ENCODE measurements at regions not wholly inside any gene's neighbourhood (a gene's known extent, or its start where the extent isn't known, plus 50 kb on each side); places are given as distances from the start of the nearest gene placed in this dataset.
"Not testable (repeated sequence)": the region's sequence is repeated elsewhere in the genome, so short reads cannot be mapped to it uniquely, and the experiment has no call there.

DNA sequence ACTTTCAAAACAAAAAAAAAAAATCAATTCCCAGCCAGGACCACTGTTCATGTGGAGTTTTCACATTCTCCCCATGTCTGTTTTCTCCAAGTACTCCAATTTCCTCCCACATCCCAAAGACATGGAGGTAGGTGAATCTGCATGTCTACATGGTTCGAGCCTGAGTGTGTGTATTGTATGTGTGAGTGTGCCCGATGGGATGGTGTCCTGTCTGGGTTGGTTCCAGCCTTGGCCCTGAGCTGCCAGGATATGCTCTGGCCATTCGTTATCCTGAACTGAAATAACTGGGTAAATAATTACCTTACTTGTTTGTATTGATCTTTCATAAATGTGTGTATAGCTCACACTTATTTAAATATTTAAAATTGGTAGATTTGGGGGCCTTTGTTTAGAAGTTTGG is 452.3 kb upstream of the RORB start:
- Mint-ChIP-seq H3K4me3 (no peak overlapping the region), H3K27me3 (no peaks in the 10 kb centered on the region), H3K4me1 (no peaks in the 10 kb centered on the region), H3K27ac (no peak overlapping the region), H3K36me3 (no peaks in the 10 kb centered on the region), H3K9me3 (peaks cover 0 to 9% (median 4%) of the 10 kb centered on the region in 5 donors)
- CTCF ChIA-PET = no interaction called here
- Histone ChIP-seq H3K27me3 (ENCODE audit: insufficient read depth, low read length, poor library complexity, severe bottlenecking) (no peaks in the 10 kb centered on the region), H3K4me1 (ENCODE audit: insufficient read depth, low read length) (no peaks in the 10 kb centered on the region), H3K9me3 (ENCODE audit: low read length) (no peaks in the 10 kb centered on the region), H3K36me3 (ENCODE audit: insufficient read depth, low read length) (no peaks in the 10 kb centered on the region), H3K27ac (ENCODE audit: low read depth, low read length) (no peak overlapping the region), H3K4me3 (ENCODE audit: low read length) (no peak overlapping the region)
- no peak for DNase-seq
- POLR2A ChIA-PET = no interaction called here

DNA sequence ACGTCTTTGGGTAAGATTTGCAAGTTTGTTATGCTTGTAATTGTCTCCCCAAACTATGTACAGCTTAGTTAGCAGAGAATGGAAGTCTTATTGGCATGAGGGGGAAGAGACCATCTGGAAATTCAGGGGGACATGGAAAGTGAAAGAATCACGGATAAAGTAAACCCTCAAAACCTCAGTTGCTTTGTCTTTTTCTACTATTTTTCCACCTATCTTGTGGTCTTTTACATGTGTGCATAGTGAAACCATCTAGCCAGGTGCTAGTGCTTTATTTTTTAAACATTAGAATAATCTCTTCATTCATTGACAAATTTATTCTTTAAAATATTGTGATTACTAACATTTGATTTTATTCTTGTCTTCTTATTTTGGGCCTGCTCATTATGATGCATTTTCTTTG is 441.1 kb upstream of the RORB start:
- H3K4me3 ChIP-seq (ENCODE audit: low read length) = no peak overlapping the region
- Mint-ChIP-seq H3K36me3 (peaks cover 0 to 5% (median 0%) of the 10 kb centered on the region in 3 donors), H3K9me3 (peaks cover 2 to 6% (median 3%) of the 10 kb centered on the region in 5 donors), H3K27ac (no peak overlapping the region), H3K4me1 (no peaks in the 10 kb centered on the region), H3K4me3 (no peak overlapping the region), H3K27me3 (no peaks in the 10 kb centered on the region)
- no peaks in the 10 kb centered on the region for H3K9me3 ChIP-seq (ENCODE audit: low read length)
- DNase-seq = no peak
- no peaks in the 10 kb centered on the region for H3K27me3 ChIP-seq (ENCODE audit: insufficient read depth, low read length, poor library complexity, severe bottlenecking)
- no peaks in the 10 kb centered on the region for H3K36me3 ChIP-seq (ENCODE audit: insufficient read depth, low read length)
- no peaks in the 10 kb centered on the region for H3K4me1 ChIP-seq (ENCODE audit: insufficient read depth, low read length)
- POLR2A ChIA-PET = no interaction called here
- no peak overlapping the region for H3K27ac ChIP-seq (ENCODE audit: low read depth, low read length)
- CTCF ChIA-PET = no interaction called here

DNA sequence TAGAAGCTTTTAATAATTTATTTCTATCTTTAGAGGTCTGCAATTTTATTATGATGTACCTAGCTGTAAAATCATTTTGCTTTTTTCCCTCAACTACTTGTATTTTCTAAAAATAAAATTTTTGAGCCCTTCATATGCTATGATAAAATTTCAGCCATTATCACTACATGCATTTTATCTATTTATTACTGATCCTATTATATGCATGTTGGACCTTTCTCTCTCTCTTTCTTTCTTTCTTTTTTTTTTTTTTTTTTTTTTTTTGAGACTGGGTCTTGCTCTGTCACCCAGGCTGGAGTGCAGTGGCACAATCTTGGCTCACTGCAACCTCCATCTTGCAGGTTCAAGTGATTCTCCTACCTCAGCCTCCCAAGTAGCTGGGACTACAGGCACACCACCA is 440.1 kb upstream of the RORB start:
- H3K27me3 ChIP-seq (ENCODE audit: insufficient read depth, low read length, poor library complexity, severe bottlenecking); DNase-seq; H3K36me3 Mint-ChIP-seq; H3K36me3 ChIP-seq (ENCODE audit: insufficient read depth, low read length); POLR2A ChIA-PET; H3K27ac Mint-ChIP-seq; H3K4me1 Mint-ChIP-seq; H3K4me1 ChIP-seq (ENCODE audit: insufficient read depth, low read length); H3K4me3 ChIP-seq (ENCODE audit: low read length); H3K27ac ChIP-seq (ENCODE audit: low read depth, low read length); H3K9me3 ChIP-seq (ENCODE audit: low read length); H3K9me3 Mint-ChIP-seq; H3K4me3 Mint-ChIP-seq; H3K27me3 Mint-ChIP-seq; CTCF ChIA-PET: not testable (repeated sequence)

DNA sequence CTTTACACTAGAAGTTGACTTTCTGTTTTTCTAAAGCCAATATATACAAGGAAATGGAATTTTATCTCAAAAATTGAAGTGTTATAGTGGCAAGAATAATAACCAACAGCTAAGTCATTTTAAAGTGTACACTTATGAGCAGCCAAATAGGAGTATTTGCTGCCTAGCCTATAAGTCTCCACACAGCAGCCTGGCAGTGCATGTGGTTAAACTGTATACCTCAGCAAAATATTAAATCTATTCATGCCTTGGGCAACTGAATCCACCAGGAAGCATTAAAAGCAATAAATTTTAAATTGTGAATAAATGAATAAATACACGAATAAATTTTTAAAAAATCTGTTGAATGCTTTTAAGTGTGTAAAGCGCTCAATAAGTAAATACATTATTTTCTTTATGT is 432.4 kb upstream of the RORB start:
- ChIA-PET CTCF (no interaction called here), POLR2A (no interaction called here)
- H3K4me3 ChIP-seq (ENCODE audit: low read length) = no peak overlapping the region
- peaks cover 0 to 3% (median 2%) of the 10 kb centered on the region in 5 donors for H3K9me3 Mint-ChIP-seq
- H3K4me1 ChIP-seq (ENCODE audit: insufficient read depth, low read length) = no peaks in the 10 kb centered on the region
- no peaks in the 10 kb centered on the region for H3K9me3 ChIP-seq (ENCODE audit: low read length)
- no peaks in the 10 kb centered on the region for H3K36me3 ChIP-seq (ENCODE audit: insufficient read depth, low read length)
- no peak overlapping the region for H3K4me3 Mint-ChIP-seq
- no peak overlapping the region for H3K27ac ChIP-seq (ENCODE audit: low read depth, low read length)
- DNase-seq = no peak
- no peaks in the 10 kb centered on the region for H3K36me3 Mint-ChIP-seq
- no peaks in the 10 kb centered on the region for H3K4me1 Mint-ChIP-seq
- H3K27ac Mint-ChIP-seq = no peak overlapping the region
- H3K27me3 Mint-ChIP-seq = peaks cover 0 to 1% of the 10 kb centered on the region in 2 donors
- no peaks in the 10 kb centered on the region for H3K27me3 ChIP-seq (ENCODE audit: insufficient read depth, low read length, poor library complexity, severe bottlenecking)

DNA sequence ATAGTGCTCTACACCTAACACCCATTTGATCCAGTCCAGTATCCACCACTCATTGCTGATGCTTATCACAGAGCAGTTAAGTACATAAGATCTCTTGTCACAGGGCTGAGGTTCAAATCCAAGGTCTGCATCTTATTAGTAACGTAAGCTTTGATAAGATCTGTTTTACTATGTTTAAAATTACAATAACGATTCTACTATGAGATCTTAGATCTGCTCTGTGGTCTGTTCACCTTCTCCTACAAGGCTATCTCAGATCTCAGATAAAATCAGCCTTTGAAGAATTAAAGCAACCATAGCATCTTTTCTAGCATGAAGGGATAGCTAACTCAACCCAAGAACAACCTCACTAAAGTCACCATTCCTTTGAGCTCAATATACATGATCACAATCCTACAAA is 431.0 kb upstream of the RORB start:
- no peak overlapping the region for H3K4me3 Mint-ChIP-seq
- Histone ChIP-seq H3K27me3 (ENCODE audit: insufficient read depth, low read length, poor library complexity, severe bottlenecking) (no peaks in the 10 kb centered on the region), H3K9me3 (ENCODE audit: low read length) (no peaks in the 10 kb centered on the region), H3K4me1 (ENCODE audit: insufficient read depth, low read length) (no peaks in the 10 kb centered on the region), H3K4me3 (ENCODE audit: low read length) (no peak overlapping the region), H3K36me3 (ENCODE audit: insufficient read depth, low read length) (no peaks in the 10 kb centered on the region), H3K27ac (ENCODE audit: low read depth, low read length) (no peak overlapping the region)
- H3K36me3 Mint-ChIP-seq = no peaks in the 10 kb centered on the region
- ChIA-PET CTCF (no interaction called here), POLR2A (no interaction called here)
- peaks cover 0 to 3% (median 2%) of the 10 kb centered on the region in 5 donors for H3K9me3 Mint-ChIP-seq
- no peak overlapping the region for H3K27ac Mint-ChIP-seq
- DNase-seq = no peak
- H3K4me1 Mint-ChIP-seq = no peaks in the 10 kb centered on the region
- H3K27me3 Mint-ChIP-seq = peaks cover 0 to 1% of the 10 kb centered on the region in 2 donors

DNA sequence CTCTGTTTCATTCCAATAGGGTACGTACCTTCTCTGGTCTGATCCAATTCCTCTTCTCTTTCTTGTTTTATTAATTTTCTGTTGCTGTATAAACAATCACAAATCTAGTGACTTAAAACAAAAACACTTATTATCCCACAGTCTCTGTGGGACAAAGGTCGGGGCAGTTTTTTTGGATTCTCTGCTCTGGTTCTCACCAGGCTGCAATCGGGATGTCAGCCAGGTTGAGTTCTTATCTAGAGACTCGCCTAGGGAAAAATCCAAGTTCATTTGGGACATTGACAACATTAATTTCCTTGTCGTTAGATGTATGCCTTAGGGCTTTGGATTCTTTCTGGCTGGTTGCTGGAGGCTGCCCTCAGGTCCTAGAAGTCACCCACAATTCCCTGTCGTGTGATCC is 430.5 kb upstream of the RORB start:
- Mint-ChIP-seq H3K4me1 (no peaks in the 10 kb centered on the region), H3K4me3 (no peak overlapping the region), H3K27me3 (peaks cover 0 to 1% of the 10 kb centered on the region in 2 donors), H3K27ac (no peak overlapping the region), H3K36me3 (peaks cover 0 to 2% (median 0%) of the 10 kb centered on the region in 3 donors), H3K9me3 (peaks cover 0 to 7% (median 3%) of the 10 kb centered on the region in 5 donors)
- H3K9me3 ChIP-seq (ENCODE audit: low read length) = no peaks in the 10 kb centered on the region
- POLR2A ChIA-PET = no interaction called here
- H3K4me3 ChIP-seq (ENCODE audit: low read length) = no peak overlapping the region
- no peaks in the 10 kb centered on the region for H3K4me1 ChIP-seq (ENCODE audit: insufficient read depth, low read length)
- no peaks in the 10 kb centered on the region for H3K36me3 ChIP-seq (ENCODE audit: insufficient read depth, low read length)
- H3K27me3 ChIP-seq (ENCODE audit: insufficient read depth, low read length, poor library complexity, severe bottlenecking) = no peaks in the 10 kb centered on the region
- H3K27ac ChIP-seq (ENCODE audit: low read depth, low read length) = no peak overlapping the region
- DNase-seq = no peak
- CTCF ChIA-PET = no interaction called here

DNA sequence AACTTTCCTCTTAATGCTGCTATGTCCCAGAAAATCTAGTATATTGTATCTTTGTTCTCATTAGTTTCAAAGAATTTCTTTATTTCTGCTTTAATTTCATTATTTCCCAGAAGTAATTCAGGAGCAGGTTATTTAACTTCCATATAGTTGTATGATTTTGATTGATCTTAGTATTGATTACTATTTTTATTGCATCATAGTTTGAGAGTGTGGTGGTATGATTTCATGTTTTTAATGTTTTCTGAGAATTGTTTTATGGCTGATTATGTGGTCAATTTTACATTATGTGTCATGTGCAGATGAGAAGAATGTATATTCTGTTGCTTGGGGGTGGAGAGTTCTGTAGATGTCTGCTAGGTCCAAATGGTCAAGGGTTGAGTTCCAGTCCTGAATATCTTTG is 425.6 kb upstream of the RORB start:
- Histone ChIP-seq H3K9me3 (ENCODE audit: low read length) (no peaks in the 10 kb centered on the region), H3K4me1 (ENCODE audit: insufficient read depth, low read length) (no peaks in the 10 kb centered on the region), H3K36me3 (ENCODE audit: insufficient read depth, low read length) (no peaks in the 10 kb centered on the region), H3K27me3 (ENCODE audit: insufficient read depth, low read length, poor library complexity, severe bottlenecking) (no peaks in the 10 kb centered on the region), H3K27ac (ENCODE audit: low read depth, low read length) (no peak overlapping the region), H3K4me3 (ENCODE audit: low read length) (no peak overlapping the region)
- ChIA-PET CTCF (no interaction called here), POLR2A (no interaction called here)
- Mint-ChIP-seq H3K4me3 (no peak overlapping the region), H3K27ac (peak overlapping the region in 1 of 8 donors; percentile 8), H3K36me3 (peaks cover 0 to 8% (median 0%) of the 10 kb centered on the region in 3 donors), H3K9me3 (peaks cover 0 to 28% (median 5%) of the 10 kb centered on the region in 5 donors), H3K27me3 (no peaks in the 10 kb centered on the region), H3K4me1 (no peaks in the 10 kb centered on the region)
- DNase-seq = no peak

DNA sequence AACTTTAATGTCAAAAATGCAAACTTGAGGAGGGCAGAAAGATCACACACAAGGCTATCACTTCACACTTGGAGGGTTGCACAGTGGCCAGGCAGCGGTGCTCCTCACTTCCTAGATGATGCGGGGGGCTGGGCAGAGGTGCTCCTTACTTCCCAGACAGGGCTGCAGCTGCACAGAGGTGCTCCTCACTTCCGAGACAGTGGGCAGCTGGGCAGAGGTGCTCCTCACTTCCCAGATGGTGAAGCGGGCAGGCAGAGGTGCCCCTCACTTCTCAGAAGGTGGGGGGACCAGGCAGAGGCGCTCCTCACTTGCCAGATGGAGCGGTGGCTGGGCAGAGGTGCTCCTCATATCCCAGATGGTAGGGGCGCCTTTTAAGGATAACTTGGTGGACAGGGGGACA is 423.2 kb upstream of the RORB start:
- DNase-seq = no peak
- Histone ChIP-seq H3K9me3 (ENCODE audit: low read length) (no peaks in the 10 kb centered on the region), H3K27ac (ENCODE audit: low read depth, low read length) (no peak overlapping the region), H3K36me3 (ENCODE audit: insufficient read depth, low read length) (no peaks in the 10 kb centered on the region), H3K4me3 (ENCODE audit: low read length) (no peak overlapping the region), H3K4me1 (ENCODE audit: insufficient read depth, low read length) (no peaks in the 10 kb centered on the region), H3K27me3 (ENCODE audit: insufficient read depth, low read length, poor library complexity, severe bottlenecking) (no peaks in the 10 kb centered on the region)
- Mint-ChIP-seq H3K27me3 (no peaks in the 10 kb centered on the region), H3K27ac (no peak overlapping the region), H3K9me3 (peaks cover 2 to 28% (median 6%) of the 10 kb centered on the region in 5 donors), H3K4me1 (no peaks in the 10 kb centered on the region), H3K4me3 (no peak overlapping the region), H3K36me3 (peaks cover 0 to 8% (median 0%) of the 10 kb centered on the region in 3 donors)
- ChIA-PET POLR2A (no interaction called here), CTCF (no interaction called here)

DNA sequence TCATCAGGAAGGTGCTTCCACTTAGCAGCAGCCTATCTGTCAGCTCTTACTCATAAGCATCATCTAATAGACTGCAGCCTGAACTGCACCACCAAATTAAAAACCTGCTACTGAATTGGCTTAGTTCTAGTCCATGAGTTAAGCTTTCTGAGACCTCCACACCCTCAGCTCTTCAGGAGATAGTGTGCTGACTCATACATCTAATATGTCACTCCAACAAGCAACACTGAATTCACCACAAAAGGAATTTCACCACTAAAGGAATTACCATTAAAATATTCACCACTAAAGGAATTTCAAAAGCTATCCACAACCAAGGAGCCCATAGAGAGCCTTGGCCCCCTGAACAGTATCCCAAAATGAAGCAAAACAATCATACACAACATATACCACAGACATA is 418.5 kb upstream of the RORB start:
- no peaks in the 10 kb centered on the region for H3K27me3 Mint-ChIP-seq
- CTCF ChIA-PET = no interaction called here

More for the DNA sequence above, 418.5 kb upstream of the RORB start:
- H3K4me3 Mint-ChIP-seq = no peak overlapping the region
- no peak for DNase-seq
- no peaks in the 10 kb centered on the region for H3K4me1 Mint-ChIP-seq
- H3K27me3 ChIP-seq (ENCODE audit: insufficient read depth, low read length, poor library complexity, severe bottlenecking) = no peaks in the 10 kb centered on the region
- H3K9me3 Mint-ChIP-seq = peaks cover 0 to 10% (median 2%) of the 10 kb centered on the region in 5 donors
- peaks cover 0 to 4% (median 0%) of the 10 kb centered on the region in 3 donors for H3K36me3 Mint-ChIP-seq
- no peak overlapping the region for H3K27ac ChIP-seq (ENCODE audit: low read depth, low read length)
- H3K4me3 ChIP-seq (ENCODE audit: low read length) = no peak overlapping the region
- no peaks in the 10 kb centered on the region for H3K9me3 ChIP-seq (ENCODE audit: low read length)
- no peak overlapping the region for H3K27ac Mint-ChIP-seq
- POLR2A ChIA-PET = no interaction called here
- no peaks in the 10 kb centered on the region for H3K36me3 ChIP-seq (ENCODE audit: insufficient read depth, low read length)
- no peaks in the 10 kb centered on the region for H3K4me1 ChIP-seq (ENCODE audit: insufficient read depth, low read length)
